ENCODE measurements at regions not wholly inside any gene's neighbourhood (a gene's known extent, or its start where the extent isn't known, plus 50 kb on each side); places are given as distances from the start of the nearest gene placed in this dataset.

DNA sequence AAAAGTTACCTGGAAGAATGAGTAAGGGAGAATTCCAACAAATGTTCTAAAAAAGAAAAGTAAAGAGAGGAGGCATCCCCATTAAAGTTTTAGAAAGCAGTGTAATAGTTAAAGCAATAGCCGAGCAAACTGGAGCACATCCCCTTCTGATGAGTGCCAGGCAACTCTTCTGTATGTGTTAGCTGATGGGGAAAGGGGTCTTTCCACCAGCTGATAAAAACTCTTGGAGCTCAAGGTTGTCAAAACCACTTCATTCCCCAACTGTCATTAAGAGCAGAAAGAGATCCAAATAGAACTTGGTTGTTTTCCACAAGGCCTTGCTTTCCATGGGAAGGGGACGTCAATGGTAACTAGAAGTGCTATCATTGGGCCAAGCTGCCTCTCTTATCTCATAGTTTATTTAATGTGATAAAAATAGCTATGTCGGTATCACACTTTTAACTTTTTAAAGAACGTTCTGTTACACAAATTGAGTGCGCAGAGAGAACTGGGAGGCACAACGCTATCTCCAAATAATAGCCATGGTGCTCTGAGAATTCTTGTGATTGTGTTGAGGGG lies 116.9 kb downstream of the POLR2M start:
- Mint-ChIP-seq H3K27me3 (ENCODE audit: low read depth) (no peaks in the 10 kb centered on the region), H3K9me3 (peaks cover 5% of the 10 kb centered on the region), H3K27ac (no peak overlapping the region), H3K4me3 (no peak overlapping the region), H3K4me1 (peaks cover 15% of the 10 kb centered on the region), H3K36me3 (ENCODE audit: low read depth) (no peaks in the 10 kb centered on the region)
- TF ChIP-seq, protein P1, sequence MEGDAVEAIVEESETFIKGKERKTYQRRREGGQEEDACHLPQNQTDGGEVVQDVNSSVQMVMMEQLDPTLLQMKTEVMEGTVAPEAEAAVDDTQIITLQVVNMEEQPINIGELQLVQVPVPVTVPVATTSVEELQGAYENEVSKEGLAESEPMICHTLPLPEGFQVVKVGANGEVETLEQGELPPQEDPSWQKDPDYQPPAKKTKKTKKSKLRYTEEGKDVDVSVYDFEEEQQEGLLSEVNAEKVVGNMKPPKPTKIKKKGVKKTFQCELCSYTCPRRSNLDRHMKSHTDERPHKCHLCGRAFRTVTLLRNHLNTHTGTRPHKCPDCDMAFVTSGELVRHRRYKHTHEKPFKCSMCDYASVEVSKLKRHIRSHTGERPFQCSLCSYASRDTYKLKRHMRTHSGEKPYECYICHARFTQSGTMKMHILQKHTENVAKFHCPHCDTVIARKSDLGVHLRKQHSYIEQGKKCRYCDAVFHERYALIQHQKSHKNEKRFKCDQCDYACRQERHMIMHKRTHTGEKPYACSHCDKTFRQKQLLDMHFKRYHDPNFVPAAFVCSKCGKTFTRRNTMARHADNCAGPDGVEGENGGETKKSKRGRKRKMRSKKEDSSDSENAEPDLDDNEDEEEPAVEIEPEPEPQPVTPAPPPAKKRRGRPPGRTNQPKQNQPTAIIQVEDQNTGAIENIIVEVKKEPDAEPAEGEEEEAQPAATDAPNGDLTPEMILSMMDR (IDR thresholded peaks at IDR 0.05; ENCODE audit: unreplicated experiment in 3 of 3): no peak

DNA sequence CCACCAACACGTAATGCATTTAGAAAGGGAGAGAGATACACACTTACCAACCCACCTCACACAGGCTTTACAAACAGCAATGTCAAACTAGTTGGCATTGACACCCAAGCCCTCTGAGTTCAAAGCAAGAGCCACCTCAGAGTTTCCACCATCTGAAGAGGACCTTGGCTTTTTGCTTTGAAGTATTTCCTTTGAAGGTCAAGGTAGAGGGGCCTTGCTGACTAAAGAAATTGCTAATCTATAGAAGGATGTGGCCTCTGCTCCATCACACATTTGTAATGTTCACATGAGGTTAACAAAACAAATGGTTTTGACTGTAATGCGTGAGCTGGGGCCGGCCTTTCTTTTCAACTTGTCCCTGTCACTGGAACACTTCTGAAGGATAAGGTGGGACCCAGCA lies 117.7 kb downstream of the POLR2M start:
- no peak overlapping the region for H3K27ac Mint-ChIP-seq
- no peak overlapping the region for H3K4me3 Mint-ChIP-seq
- peaks cover 15% of the 10 kb centered on the region for H3K4me1 Mint-ChIP-seq
- TF ChIP-seq, protein P1 (IDR thresholded peaks at IDR 0.05; ENCODE audit: unreplicated experiment in 3 of 3): no peak
- peaks cover 5% of the 10 kb centered on the region for H3K9me3 Mint-ChIP-seq
- no peaks in the 10 kb centered on the region for H3K27me3 Mint-ChIP-seq (ENCODE audit: low read depth)
- no peaks in the 10 kb centered on the region for H3K36me3 Mint-ChIP-seq (ENCODE audit: low read depth)

DNA sequence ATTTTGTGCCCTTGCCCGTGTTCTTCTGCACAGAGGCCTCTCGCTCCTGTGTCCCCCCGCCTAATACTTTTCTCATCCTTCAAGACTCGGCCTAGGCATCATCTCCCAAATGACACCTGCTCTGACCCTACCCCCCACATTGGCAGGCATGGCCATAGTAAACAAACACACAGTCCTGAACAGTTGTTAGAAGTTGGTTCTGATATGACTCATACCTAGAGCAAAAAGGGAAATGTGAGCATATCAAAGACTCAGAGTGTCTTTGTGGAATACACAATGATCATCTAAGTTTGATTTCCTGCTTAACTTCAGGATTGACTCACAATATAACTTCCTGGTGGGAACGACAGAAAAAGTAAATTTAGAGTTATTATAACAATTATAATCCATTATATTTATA lies 120.5 kb downstream of the POLR2M start:
- Mint-ChIP-seq H3K36me3 (ENCODE audit: low read depth) (no peaks in the 10 kb centered on the region), H3K4me1 (no peaks in the 10 kb centered on the region), H3K27me3 (ENCODE audit: low read depth) (no peaks in the 10 kb centered on the region), H3K27ac (no peak overlapping the region), H3K4me3 (no peak overlapping the region), H3K9me3 (peaks cover 3% of the 10 kb centered on the region)
- TF ChIP-seq, protein P1 (IDR thresholded peaks at IDR 0.05; ENCODE audit: unreplicated experiment in 3 of 3): no peak

DNA sequence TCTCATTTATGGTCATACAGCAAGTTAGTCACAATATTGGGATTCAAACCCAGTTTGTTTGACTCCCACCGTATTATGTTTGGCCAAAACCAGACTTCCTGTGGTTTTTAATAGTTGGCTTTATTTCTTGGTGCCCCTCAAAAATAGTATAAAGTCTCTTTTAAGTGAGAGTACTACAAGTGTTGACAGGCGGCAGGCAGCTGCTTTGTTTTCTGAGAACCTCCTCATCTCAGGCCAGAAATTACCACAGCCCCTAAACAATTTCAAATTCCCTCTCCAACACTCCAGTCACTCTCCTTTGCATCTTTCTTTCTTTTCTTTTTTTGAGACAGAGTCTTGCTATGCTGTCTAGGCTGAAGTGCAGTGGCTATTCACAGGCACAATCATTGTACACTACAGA lies 121.5 kb downstream of the POLR2M start:
- H3K9me3 Mint-ChIP-seq: peaks cover 10% of the 10 kb centered on the region
- TF ChIP-seq, protein P1 (IDR thresholded peaks at IDR 0.05; ENCODE audit: unreplicated experiment in 3 of 3): no peak
- H3K36me3 Mint-ChIP-seq (ENCODE audit: low read depth): no peaks in the 10 kb centered on the region
- no peaks in the 10 kb centered on the region for H3K27me3 Mint-ChIP-seq (ENCODE audit: low read depth)
- no peak overlapping the region for H3K4me3 Mint-ChIP-seq
- no peak overlapping the region for H3K27ac Mint-ChIP-seq
- H3K4me1 Mint-ChIP-seq: no peaks in the 10 kb centered on the region

DNA sequence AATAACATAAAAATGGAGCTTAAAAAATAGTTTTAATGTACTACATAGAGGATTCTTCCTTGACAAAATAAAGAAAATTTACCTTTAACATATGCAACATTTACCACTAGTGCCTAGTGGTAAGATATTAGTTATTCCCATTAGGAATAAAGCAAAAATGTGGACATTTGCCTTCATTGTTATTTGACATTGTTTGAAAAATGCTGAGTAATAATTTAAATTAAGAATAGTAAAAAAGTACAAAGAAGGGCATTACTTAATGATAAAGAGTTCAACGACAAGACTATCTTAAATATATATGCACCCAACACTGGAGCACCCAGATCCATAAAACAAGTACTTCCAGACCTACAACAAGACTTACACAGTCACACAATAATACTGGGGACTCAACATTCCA lies 125.7 kb downstream of the POLR2M start:
- peaks cover 31% of the 10 kb centered on the region for H3K9me3 Mint-ChIP-seq
- no peaks in the 10 kb centered on the region for H3K4me1 Mint-ChIP-seq
- H3K4me3 Mint-ChIP-seq: no peak overlapping the region
- no peak overlapping the region for H3K27ac Mint-ChIP-seq
- H3K27me3 Mint-ChIP-seq (ENCODE audit: low read depth): no peaks in the 10 kb centered on the region
- H3K36me3 Mint-ChIP-seq (ENCODE audit: low read depth): no peaks in the 10 kb centered on the region
- TF ChIP-seq, protein P1 (IDR thresholded peaks at IDR 0.05; ENCODE audit: unreplicated experiment in 3 of 3): no peak

DNA sequence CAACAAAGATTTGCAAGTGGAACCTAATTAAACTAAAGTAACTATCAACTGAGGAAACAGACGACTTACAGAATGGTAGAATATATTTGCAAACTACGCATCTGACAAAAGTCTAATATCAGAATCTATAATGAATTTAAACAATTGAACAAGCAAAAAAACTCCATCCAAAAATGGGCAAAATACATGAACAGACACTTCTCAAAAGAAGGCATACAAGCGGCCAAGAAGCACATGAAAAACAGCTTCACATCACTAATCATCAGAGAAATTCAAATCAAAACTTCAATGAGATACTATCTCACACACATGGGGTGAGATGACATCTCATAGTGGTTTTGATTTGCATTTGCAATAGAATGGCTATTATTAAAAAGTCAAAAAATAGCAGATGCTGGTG lies 128.6 kb downstream of the POLR2M start:
- H3K4me3 Mint-ChIP-seq: no peak overlapping the region
- H3K36me3 Mint-ChIP-seq (ENCODE audit: low read depth): no peaks in the 10 kb centered on the region
- peaks cover 34% of the 10 kb centered on the region for H3K9me3 Mint-ChIP-seq
- no peaks in the 10 kb centered on the region for H3K4me1 Mint-ChIP-seq
- no peaks in the 10 kb centered on the region for H3K27me3 Mint-ChIP-seq (ENCODE audit: low read depth)
- TF ChIP-seq, protein P1 (IDR thresholded peaks at IDR 0.05; ENCODE audit: unreplicated experiment in 3 of 3): no peak
- no peak overlapping the region for H3K27ac Mint-ChIP-seq
